Dedifferentiated amniotic fluid mesenchymal stem cell (primary cell): ENCODE measurements at regions not wholly inside any gene's neighbourhood (a gene's known extent, or its start where the extent isn't known, plus 50 kb on each side); places are given as distances from the start of the nearest gene placed in this dataset.
"Not testable (repeated sequence)": the region's sequence is repeated elsewhere in the genome, so short reads cannot be mapped to it uniquely, and the experiment has no call there.

Source experiments
- DNase-seq: peaks from one replicate; pipeline ENCODE4 v3.0.0-alpha.2; 2016; ENCODE audit errors: extremely low spot score

DNA sequence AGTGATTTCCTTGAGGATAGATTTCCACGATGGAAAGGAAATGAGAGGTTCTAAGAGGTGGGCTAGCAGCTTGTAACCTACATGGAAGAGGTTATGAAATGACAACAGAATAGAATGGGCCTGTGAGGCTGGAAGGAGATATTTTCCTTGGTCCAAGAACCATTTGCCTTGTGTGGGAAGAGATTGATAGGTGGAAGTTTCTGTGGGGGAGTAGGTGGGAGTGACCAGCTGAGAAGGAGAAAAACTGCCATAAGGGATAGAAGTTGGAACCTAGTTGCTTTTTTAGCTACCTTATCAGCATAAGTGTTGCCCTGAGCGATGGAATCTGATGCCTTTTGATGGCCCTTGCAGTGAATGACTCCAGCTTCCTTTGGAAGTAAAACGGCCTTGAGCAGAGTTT lies 60.4 kb upstream of the NAA35 start:
- DNase-seq = not testable (repeated sequence)

DNA sequence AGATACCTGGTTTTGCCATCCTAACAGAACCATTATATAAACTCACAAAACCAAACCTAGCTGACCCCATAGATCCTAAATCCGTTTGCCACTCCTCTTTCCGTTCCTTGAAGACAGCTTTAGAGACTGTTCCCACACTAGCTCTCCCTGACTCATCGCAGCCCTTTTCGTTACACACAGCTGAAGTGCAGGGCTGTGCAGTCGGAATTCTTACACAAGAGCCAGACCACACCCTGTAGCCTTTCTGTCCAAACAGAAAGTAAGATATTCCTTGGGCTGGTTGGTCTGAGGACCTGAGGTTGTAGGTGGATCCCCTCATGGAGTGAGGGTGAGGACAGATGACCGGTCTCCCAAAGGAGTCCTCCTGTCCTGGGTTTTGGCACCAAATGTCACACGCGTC lies 56.7 kb upstream of the NAA35 start:
- DNase-seq = no peak

- no peak for DNase-seq
Observed at GRCh38 chr9:85890962-85891361, 50.0 kb upstream of the NAA35 start.
